ENCODE measurements at regions not wholly inside any gene's neighbourhood (a gene's known extent, or its start where the extent isn't known, plus 50 kb on each side); places are given as distances from the start of the nearest gene placed in this dataset.

- H3K4me3 ChIP-seq, result no peak overlapping the region
- H3K27ac ChIP-seq, result no peak overlapping the region
- no peak for TF ChIP-seq CTCF (IDR thresholded peaks at IDR 0.05)
- DNase-seq (ENCODE audit: low spot score), result no peak
Measured at GRCh38 chr18:73421010-73421409, 553.2 kb upstream of the NETO1 start.

- DNase-seq (ENCODE audit: low spot score), result no peak
- Histone ChIP-seq H3K4me3 (no peak overlapping the region), H3K27ac (no peak overlapping the region)
- TF ChIP-seq CTCF (IDR thresholded peaks at IDR 0.05), result no peak
Measured at GRCh38 chr18:73419531-73419930, 551.7 kb upstream of the NETO1 start.

- TF ChIP-seq CTCF (IDR thresholded peaks at IDR 0.05), result no peak
Measured at GRCh38 chr18:73414598-73414997, 546.8 kb upstream of the NETO1 start.

GRCh38 chr18:73414069-73414468 is 546.3 kb upstream of the NETO1 start:
- DNase-seq (ENCODE audit: low spot score), result no peak
- H3K4me3 ChIP-seq, result no peak overlapping the region
- TF ChIP-seq CTCF (IDR thresholded peaks at IDR 0.05), result no peak
- no peak overlapping the region for H3K27ac ChIP-seq

More at GRCh38 chr18:73414598-73414997, 546.8 kb upstream of the NETO1 start:
- Histone ChIP-seq H3K27ac (no peak overlapping the region), H3K4me3 (no peak overlapping the region)
- no peak for DNase-seq (ENCODE audit: low spot score)

GRCh38 chr18:73409242-73409641 is 541.5 kb upstream of the NETO1 start:
- H3K27ac ChIP-seq, result no peak overlapping the region

GRCh38 chr18:73408469-73408868 is 540.7 kb upstream of the NETO1 start:
- H3K27ac ChIP-seq, result no peak overlapping the region
- no peak overlapping the region for H3K4me3 ChIP-seq
- no peak for DNase-seq (ENCODE audit: low spot score)
- no peak for TF ChIP-seq CTCF (IDR thresholded peaks at IDR 0.05)

More at GRCh38 chr18:73409242-73409641, 541.5 kb upstream of the NETO1 start:
- H3K4me3 ChIP-seq, result no peak overlapping the region
- no peak for TF ChIP-seq CTCF (IDR thresholded peaks at IDR 0.05)
- DNase-seq (ENCODE audit: low spot score), result no peak

- H3K27ac ChIP-seq, result no peak overlapping the region
- no peak overlapping the region for H3K4me3 ChIP-seq
- TF ChIP-seq CTCF (IDR thresholded peaks at IDR 0.05), result no peak
- DNase-seq (ENCODE audit: low spot score), result no peak
Measured at GRCh38 chr18:73407506-73407905, 539.7 kb upstream of the NETO1 start.

All from coronary artery (tissue), 2 donors.